ENCODE measurements at regions not wholly inside any gene's neighbourhood (a gene's known extent, or its start where the extent isn't known, plus 50 kb on each side); places are given as distances from the start of the nearest gene placed in this dataset.

DNA sequence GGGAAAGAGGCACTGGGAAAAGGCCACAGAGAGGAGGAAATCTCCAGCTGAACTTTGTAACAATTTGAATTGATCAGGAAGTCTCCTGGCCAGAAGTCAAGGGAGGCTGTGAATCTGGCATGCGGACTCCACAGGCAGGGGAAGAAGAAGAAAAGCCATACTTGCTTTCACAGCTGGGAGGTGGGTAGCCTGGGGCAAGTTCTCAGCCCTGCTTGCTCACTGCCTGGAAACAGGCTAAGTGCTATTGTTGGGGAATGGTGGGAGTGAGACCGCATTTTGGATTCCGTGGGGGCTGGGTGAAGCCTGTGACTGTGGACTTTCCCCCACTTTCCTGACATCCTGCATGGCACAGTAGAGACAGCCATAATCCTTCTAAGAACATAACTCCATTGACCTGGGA lies 168.8 kb upstream of the CD96 start:
- intact Hi-C loops (cut with DNase I), result no loop called here
- H3K4me3 ChIP-seq, result no peak overlapping the region
- DNase-seq (ENCODE audit: extremely low spot score in 2 of 2), result no peak
- H3K4me1 ChIP-seq, result no peaks in the 10 kb centered on the region
- H3K36me3 ChIP-seq, result no peaks in the 10 kb centered on the region
- no peaks in the 10 kb centered on the region for H3K27me3 ChIP-seq
- TF ChIP-seq POLR2AphosphoS5 (IDR thresholded peaks at IDR 0.05; ENCODE audit: insufficient read depth in 1 of 2, low read depth in 1 of 2) (no peak), POLR2A (IDR thresholded peaks at IDR 0.05) (no peak)
- TF ChIP-seq, protein P1, sequence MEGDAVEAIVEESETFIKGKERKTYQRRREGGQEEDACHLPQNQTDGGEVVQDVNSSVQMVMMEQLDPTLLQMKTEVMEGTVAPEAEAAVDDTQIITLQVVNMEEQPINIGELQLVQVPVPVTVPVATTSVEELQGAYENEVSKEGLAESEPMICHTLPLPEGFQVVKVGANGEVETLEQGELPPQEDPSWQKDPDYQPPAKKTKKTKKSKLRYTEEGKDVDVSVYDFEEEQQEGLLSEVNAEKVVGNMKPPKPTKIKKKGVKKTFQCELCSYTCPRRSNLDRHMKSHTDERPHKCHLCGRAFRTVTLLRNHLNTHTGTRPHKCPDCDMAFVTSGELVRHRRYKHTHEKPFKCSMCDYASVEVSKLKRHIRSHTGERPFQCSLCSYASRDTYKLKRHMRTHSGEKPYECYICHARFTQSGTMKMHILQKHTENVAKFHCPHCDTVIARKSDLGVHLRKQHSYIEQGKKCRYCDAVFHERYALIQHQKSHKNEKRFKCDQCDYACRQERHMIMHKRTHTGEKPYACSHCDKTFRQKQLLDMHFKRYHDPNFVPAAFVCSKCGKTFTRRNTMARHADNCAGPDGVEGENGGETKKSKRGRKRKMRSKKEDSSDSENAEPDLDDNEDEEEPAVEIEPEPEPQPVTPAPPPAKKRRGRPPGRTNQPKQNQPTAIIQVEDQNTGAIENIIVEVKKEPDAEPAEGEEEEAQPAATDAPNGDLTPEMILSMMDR (IDR thresholded peaks at IDR 0.05), result no peak
- no peaks in the 10 kb centered on the region for H3K9me3 ChIP-seq
- H3K27ac ChIP-seq, result no peak overlapping the region

DNA sequence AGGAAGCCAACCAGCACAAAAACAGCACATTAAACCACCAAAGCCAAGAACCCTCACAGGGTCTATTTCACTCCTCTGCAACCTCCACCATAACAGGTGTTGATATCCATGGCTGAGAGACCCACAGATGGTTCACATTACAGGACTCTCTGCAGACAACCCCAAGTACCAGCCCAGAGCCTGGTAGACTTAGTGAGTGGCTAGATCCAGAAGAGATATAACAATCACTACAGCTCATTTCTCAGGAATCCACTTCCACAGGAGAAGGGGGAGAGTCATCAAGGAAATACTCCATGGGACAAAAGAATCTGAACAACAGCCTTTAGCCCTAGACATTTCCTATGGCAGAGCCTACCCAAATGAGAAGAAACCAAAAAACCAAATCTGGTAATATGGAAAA lies 168.1 kb upstream of the CD96 start:
- H3K27ac ChIP-seq, result no peak overlapping the region
- no peaks in the 10 kb centered on the region for H3K27me3 ChIP-seq
- no peaks in the 10 kb centered on the region for H3K36me3 ChIP-seq
- H3K4me1 ChIP-seq, result no peaks in the 10 kb centered on the region
- no peak overlapping the region for H3K4me3 ChIP-seq
- H3K9me3 ChIP-seq, result no peaks in the 10 kb centered on the region
- no peak for TF ChIP-seq POLR2A (IDR thresholded peaks at IDR 0.05)
- TF ChIP-seq, protein P1 (IDR thresholded peaks at IDR 0.05), result no peak
- no peak for TF ChIP-seq POLR2AphosphoS5 (IDR thresholded peaks at IDR 0.05; ENCODE audit: insufficient read depth in 1 of 2, low read depth in 1 of 2)
- intact Hi-C loops (cut with DNase I), result no loop called here
- DNase-seq (ENCODE audit: extremely low spot score in 2 of 2), result no peak

DNA sequence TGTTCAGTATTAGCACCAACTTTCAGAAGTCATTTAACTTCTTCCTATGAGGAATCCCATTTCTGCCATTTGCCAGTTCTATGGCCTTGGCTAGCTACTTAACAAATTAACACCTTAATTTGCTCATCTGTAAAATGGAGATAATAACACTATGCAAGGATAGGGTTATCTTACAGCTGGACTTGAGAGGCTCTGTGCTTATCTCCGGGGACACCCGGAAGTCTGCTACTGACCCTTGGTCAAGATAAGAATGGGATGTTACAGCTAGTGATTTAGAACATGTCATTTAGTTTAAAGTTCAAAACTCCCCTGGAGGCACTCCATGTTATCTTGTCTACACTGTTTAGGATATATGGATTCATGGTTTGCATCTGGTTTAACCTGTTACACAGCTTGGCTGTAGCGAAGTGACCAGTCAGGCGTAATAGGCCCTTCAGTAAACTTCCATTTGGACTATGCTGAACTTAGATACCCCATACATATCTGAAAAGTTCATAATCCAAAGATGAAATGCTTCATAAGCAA lies 156.0 kb upstream of the CD96 start:
- Histone ChIP-seq H3K27ac (no peak overlapping the region), H3K36me3 (no peaks in the 10 kb centered on the region), H3K4me1 (no peaks in the 10 kb centered on the region), H3K4me3 (no peak overlapping the region), H3K27me3 (no peaks in the 10 kb centered on the region), H3K9me3 (no peaks in the 10 kb centered on the region)
- no peak for DNase-seq (ENCODE audit: extremely low spot score in 2 of 2)
- intact Hi-C loops (cut with DNase I), result no loop called here
- TF ChIP-seq, protein P1 (IDR thresholded peaks at IDR 0.05), result no peak
- TF ChIP-seq POLR2AphosphoS5 (IDR thresholded peaks at IDR 0.05; ENCODE audit: insufficient read depth in 1 of 2, low read depth in 1 of 2) (no peak), POLR2A (IDR thresholded peaks at IDR 0.05) (no peak)

DNA sequence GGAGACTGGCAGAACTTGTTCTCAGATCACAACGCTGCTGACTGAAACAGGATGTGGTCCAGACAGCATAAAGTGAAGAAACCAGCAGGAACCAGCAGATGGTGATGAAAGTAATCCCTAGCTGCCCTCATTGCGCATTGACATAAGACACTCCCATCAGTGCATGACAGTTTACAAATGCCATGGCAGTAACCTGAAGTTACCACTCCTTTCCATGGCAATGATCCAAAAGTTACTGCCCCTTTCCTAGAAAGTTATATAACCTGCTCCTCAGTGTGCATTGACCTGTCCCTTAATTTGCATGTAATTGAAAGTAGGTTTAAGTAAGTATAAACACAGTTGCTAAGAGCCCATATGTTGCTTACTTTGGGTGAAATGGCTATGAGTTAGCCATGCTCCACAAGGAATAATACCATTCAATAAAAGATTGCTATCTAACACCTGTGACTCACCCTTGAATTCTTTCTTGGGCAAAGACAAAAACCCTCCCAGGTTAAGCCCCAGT lies 149.1 kb upstream of the CD96 start:
- TF ChIP-seq POLR2AphosphoS5 (IDR thresholded peaks at IDR 0.05; ENCODE audit: insufficient read depth in 1 of 2, low read depth in 1 of 2) (no peak), POLR2A (IDR thresholded peaks at IDR 0.05) (no peak)
- TF ChIP-seq, protein P1 (IDR thresholded peaks at IDR 0.05), result no peak
- H3K4me3 ChIP-seq, result no peak overlapping the region
- H3K4me1 ChIP-seq, result no peaks in the 10 kb centered on the region
- H3K36me3 ChIP-seq, result no peaks in the 10 kb centered on the region
- intact Hi-C loops (cut with DNase I), result no loop called here
- no peak overlapping the region for H3K27ac ChIP-seq
- H3K9me3 ChIP-seq, result no peaks in the 10 kb centered on the region
- no peaks in the 10 kb centered on the region for H3K27me3 ChIP-seq
- DNase-seq (ENCODE audit: extremely low spot score in 2 of 2), result no peak

DNA sequence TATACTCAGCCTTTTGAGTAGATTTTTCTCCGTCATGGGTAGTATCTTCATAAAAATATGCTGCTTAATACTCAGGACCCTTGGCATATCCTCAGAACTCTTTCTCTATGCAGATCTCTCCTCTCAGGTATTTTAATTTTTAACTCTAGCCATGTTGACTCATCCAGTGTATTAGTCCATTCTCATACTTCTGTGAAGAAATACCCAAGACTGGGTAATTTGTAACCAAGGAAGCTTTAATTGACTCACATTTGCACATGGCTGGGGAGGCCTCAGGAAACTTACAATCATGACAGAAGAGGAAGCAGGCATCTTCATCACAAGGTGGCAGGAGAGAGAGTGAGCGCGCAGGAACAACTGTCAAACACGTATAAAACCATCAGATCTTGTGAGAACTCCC lies 129.3 kb upstream of the CD96 start:
- no peaks in the 10 kb centered on the region for H3K4me1 ChIP-seq
- no peak for DNase-seq (ENCODE audit: extremely low spot score in 2 of 2)
- intact Hi-C loops (cut with DNase I), result no loop called here
- H3K4me3 ChIP-seq, result no peak overlapping the region
- TF ChIP-seq POLR2AphosphoS5 (IDR thresholded peaks at IDR 0.05; ENCODE audit: insufficient read depth in 1 of 2, low read depth in 1 of 2) (no peak), POLR2A (IDR thresholded peaks at IDR 0.05) (no peak)
- TF ChIP-seq, protein P1 (IDR thresholded peaks at IDR 0.05), result no peak
- no peaks in the 10 kb centered on the region for H3K36me3 ChIP-seq
- H3K27me3 ChIP-seq, result no peaks in the 10 kb centered on the region
- no peaks in the 10 kb centered on the region for H3K9me3 ChIP-seq
- H3K27ac ChIP-seq, result no peak overlapping the region

All from vagina (tissue), 2 donors.